Endothelial cell of umbilical vein (primary cell): ENCODE measurements at regions not wholly inside any gene's neighbourhood (a gene's known extent, or its start where the extent isn't known, plus 50 kb on each side); places are given as distances from the start of the nearest gene placed in this dataset.

Experiments used
- BruUV-seq: library from RNA; stranded (reverse); fragments of 400-500 nt; replicated peaks from 2 replicates; lab custom pipeline; 2021; lab: Mats Ljungman, UMichigan
- CTCF ChIA-PET: fragments of 300-600, 350-600 bp; sonication (Branson Sonifier 250); formaldehyde crosslinking; loops from one replicate; lab custom pipeline; 2021; ENCODE audit warnings: antibody characterized with exemption, inconsistent platforms; lab: Charles Lee
- POLR2A ChIA-PET: fragments of 300-600, 350-600 bp; sonication (Branson Sonifier 250); formaldehyde crosslinking; loops from one replicate; lab custom pipeline; 2021; ENCODE audit warnings: antibody characterized with exemption, inconsistent platforms; lab: Charles Lee
- DNase-seq: peaks from one replicate; pipeline ENCODE4 v3.0.0-alpha.2; 2011; ENCODE audit warnings: low read depth, low spot score
- FAIRE-seq: peaks from 2 replicates; lab custom pipeline; 2011; peaks lifted over from hg19 to GRCh38; lab: Jason Lieb, UNC
- H2AFZ ChIP-seq: 2 replicates; pipeline ENCODE4 v1.6.0; 2012; ENCODE audit warnings: low read depth, low read length, control low read depth, inconsistent platforms
- H3K27ac ChIP-seq: 2 replicates; pipeline ENCODE4 v1.5.1; 2011; ENCODE audit warnings: low read depth, mild to moderate bottlenecking, control low read depth, low read length, moderate library complexity; ENCODE audit not compliant: insufficient read depth
- H3K27me3 ChIP-seq, 2 experiments: 2 replicates each; pipeline versions ENCODE4 v1.6.0 to v1.6.1; 2011; ENCODE audit warnings: low read length in 2 of 2, mixed read lengths in 1 of 2; ENCODE audit not compliant: control insufficient read depth in 2 of 2, insufficient read depth in 2 of 2
- H3K36me3 ChIP-seq, 2 experiments: 2 replicates in 1 of 2; 3 replicates in 1 of 2; pipeline ENCODE4 v1.5.1; 2011; ENCODE audit warnings: low read length in 2 of 2, mild to moderate bottlenecking in 1 of 2, moderate library complexity in 1 of 2; ENCODE audit not compliant: control insufficient read depth in 2 of 2, insufficient read depth in 2 of 2; ENCODE audit errors: extremely low read depth in 1 of 2
- H3K4me1 ChIP-seq: 3 replicates; pipeline ENCODE4 v1.5.1; 2011; ENCODE audit warnings: mild to moderate bottlenecking, low read length; ENCODE audit not compliant: control insufficient read depth, insufficient read depth; ENCODE audit errors: extremely low read depth
- H3K4me2 ChIP-seq: 2 replicates; pipeline ENCODE4 v1.6.1; 2011; ENCODE audit warnings: low read length, control low read depth, mixed read lengths; ENCODE audit not compliant: insufficient read depth
- H3K4me3 ChIP-seq, 3 experiments: fragments of 200-600 bp in 1 of 3; sonication (generic), shearing (Covaris generic) in 1 of 3; replicated peaks in 1 of 3; 2 replicates each; pipeline ENCODE4 v1.5.1; 2011 to 2016; ENCODE audit warnings: control low read depth in 3 of 3, low read length in 3 of 3, mild to moderate bottlenecking in 2 of 3, inconsistent platforms in 1 of 3, low read depth in 1 of 3, moderate library complexity in 1 of 3; ENCODE audit not compliant: insufficient read depth in 1 of 3
- H3K79me2 ChIP-seq: 2 replicates; pipeline ENCODE4 v1.6.0; 2012; ENCODE audit warnings: low read length, inconsistent platforms; ENCODE audit not compliant: control insufficient read depth, insufficient read depth
- H3K9ac ChIP-seq: replicated peaks from 2 replicates; pipeline ENCODE3; 2011; ENCODE audit warnings: low read length, control low read depth; ENCODE audit not compliant: insufficient read depth; ENCODE audit errors: extremely low read depth
- H3K9me1 ChIP-seq: replicated peaks from 3 replicates; pipeline ENCODE4 v1.6.0; 2011; ENCODE audit warnings: mild to moderate bottlenecking, low read length; ENCODE audit not compliant: control insufficient read depth, insufficient read depth; ENCODE audit errors: extremely low read depth
- H3K9me3 ChIP-seq: replicated peaks from 2 replicates; pipeline ENCODE4 v1.5.1; 2012; ENCODE audit warnings: low read length, inconsistent platforms; ENCODE audit not compliant: control insufficient read depth, insufficient read depth
- H4K20me1 ChIP-seq: replicated peaks from 2 replicates; pipeline ENCODE3; 2011; ENCODE audit warnings: mild to moderate bottlenecking, low read length; ENCODE audit not compliant: control insufficient read depth, insufficient read depth; ENCODE audit errors: extremely low read depth
- EZH2 ChIP-seq: IDR thresholded peaks from 2 replicates; pipeline ENCODE4 v1.6.1; 2012; ENCODE audit warnings: borderline replicate concordance, low read depth, mild to moderate bottlenecking, moderate library complexity, low read length, inconsistent platforms; ENCODE audit not compliant: severe bottlenecking
- FOS ChIP-seq: IDR thresholded peaks from 2 replicates; pipeline ENCODE4 v1.6.1; 2011; ENCODE audit warnings: mild to moderate bottlenecking, low read length, moderate library complexity, borderline replicate concordance; ENCODE audit not compliant: insufficient read depth
- GATA2 ChIP-seq: IDR thresholded peaks from 2 replicates; pipeline ENCODE4 v1.7.0; 2011; ENCODE audit warnings: low read depth, mild to moderate bottlenecking, moderate library complexity, mixed read lengths, low read length; ENCODE audit not compliant: insufficient read length, insufficient read depth
- JUN ChIP-seq: IDR thresholded peaks from 2 replicates; pipeline ENCODE4 v1.6.1; 2011; ENCODE audit warnings: borderline replicate concordance, low read depth; ENCODE audit not compliant: insufficient read length, insufficient read depth
- MAX ChIP-seq: IDR thresholded peaks from 2 replicates; pipeline ENCODE4 v1.6.1; 2011; ENCODE audit not compliant: insufficient read depth, insufficient read length
- MYC ChIP-seq: IDR thresholded peaks from one replicate; pipeline ENCODE4 v1.6.1; 2011; ENCODE audit warnings: mild to moderate bottlenecking, low read depth, low read length
- POLR2A ChIP-seq: IDR thresholded peaks from 2 replicates; pipeline ENCODE4 v1.6.1; 2012; ENCODE audit warnings: low read depth, mild to moderate bottlenecking, control low read depth, low read length
- POLR2AphosphoS5 ChIP-seq: IDR thresholded peaks from 2 replicates; pipeline ENCODE4 v1.6.1; 2012; ENCODE audit warnings: low read depth, mild to moderate bottlenecking, control low read depth, low read length, moderate library complexity; ENCODE audit not compliant: insufficient read depth
- dilution Hi-C: fragments of 300-500 bp; cut with MboI; formaldehyde crosslinking; loops from one replicate; pipeline ENCODE4 v1.15.0; 2019; ENCODE audit warnings: low sequenced_read_pairs; ENCODE audit not compliant: extremely low pct_ligation_motif_present
- intact Hi-C: fragments of 100-400 bp; cut with micrococcal nuclease; formaldehyde crosslinking; loops from one replicate; pipeline ENCODE4 v1.10.0; 2022
- TF ChIP-seq, protein P1 (sequence below), 2 donors: IDR thresholded peaks; 1 replicate in 1 of 2; 2 replicates in 1 of 2; pipeline ENCODE4 v1.5.1; 2011; ENCODE audit warnings: low read length in 2 of 2, mild to moderate bottlenecking in 2 of 2, moderate library complexity in 2 of 2, control low read depth in 1 of 2, inconsistent platforms in 1 of 2, low read depth in 1 of 2; ENCODE audit not compliant: insufficient read depth in 1 of 2; ENCODE audit errors: extremely low read depth in 1 of 2

- FAIRE-seq: no peak
- BruUV-seq: no TSS peak
- dilution Hi-C loops: no loop called here
- Histone ChIP-seq H3K9me3 (no peaks in the 10 kb centered on the region), H3K4me3 (no peak overlapping the region), H2AFZ (no peak overlapping the region), H4K20me1 (no peaks in the 10 kb centered on the region), H3K4me2 (no peak overlapping the region), H3K27ac (no peak overlapping the region), H3K36me3 (no peaks in the 10 kb centered on the region), H3K9ac (no peak overlapping the region), H3K9me1 (no peaks in the 10 kb centered on the region), H3K79me2 (no peaks in the 10 kb centered on the region), H3K4me1 (no peaks in the 10 kb centered on the region), H3K27me3 (no peaks in the 10 kb centered on the region)
- ChIA-PET CTCF (no interaction called here), POLR2A (no interaction called here)
- no peak for DNase-seq
- intact Hi-C loops: no loop called here
- TF ChIP-seq, protein P1, sequence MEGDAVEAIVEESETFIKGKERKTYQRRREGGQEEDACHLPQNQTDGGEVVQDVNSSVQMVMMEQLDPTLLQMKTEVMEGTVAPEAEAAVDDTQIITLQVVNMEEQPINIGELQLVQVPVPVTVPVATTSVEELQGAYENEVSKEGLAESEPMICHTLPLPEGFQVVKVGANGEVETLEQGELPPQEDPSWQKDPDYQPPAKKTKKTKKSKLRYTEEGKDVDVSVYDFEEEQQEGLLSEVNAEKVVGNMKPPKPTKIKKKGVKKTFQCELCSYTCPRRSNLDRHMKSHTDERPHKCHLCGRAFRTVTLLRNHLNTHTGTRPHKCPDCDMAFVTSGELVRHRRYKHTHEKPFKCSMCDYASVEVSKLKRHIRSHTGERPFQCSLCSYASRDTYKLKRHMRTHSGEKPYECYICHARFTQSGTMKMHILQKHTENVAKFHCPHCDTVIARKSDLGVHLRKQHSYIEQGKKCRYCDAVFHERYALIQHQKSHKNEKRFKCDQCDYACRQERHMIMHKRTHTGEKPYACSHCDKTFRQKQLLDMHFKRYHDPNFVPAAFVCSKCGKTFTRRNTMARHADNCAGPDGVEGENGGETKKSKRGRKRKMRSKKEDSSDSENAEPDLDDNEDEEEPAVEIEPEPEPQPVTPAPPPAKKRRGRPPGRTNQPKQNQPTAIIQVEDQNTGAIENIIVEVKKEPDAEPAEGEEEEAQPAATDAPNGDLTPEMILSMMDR (IDR thresholded peaks at IDR 0.05; ENCODE audit: extremely low read depth in 1 of 2, insufficient read depth in 1 of 2, low read depth in 1 of 2, low read length in 2 of 2): no peak
- TF ChIP-seq MYC: no peak
- TF ChIP-seq POLR2A: no peak
- no peak for TF ChIP-seq JUN
- TF ChIP-seq GATA2: no peak
- no peak for TF ChIP-seq FOS
- TF ChIP-seq MAX: no peak
- no peak for TF ChIP-seq POLR2AphosphoS5
- no peak for TF ChIP-seq EZH2
Measured at GRCh38 chr6:78010130-78010529, 357.3 kb downstream of the MEI4 start.
